ENCODE measurements at regions not wholly inside any gene's neighbourhood (a gene's known extent, or its start where the extent isn't known, plus 50 kb on each side); places are given as distances from the start of the nearest gene placed in this dataset.
A peak's percentile ranks its signal among the peaks of the same experiment; 100 is the strongest.

DNA sequence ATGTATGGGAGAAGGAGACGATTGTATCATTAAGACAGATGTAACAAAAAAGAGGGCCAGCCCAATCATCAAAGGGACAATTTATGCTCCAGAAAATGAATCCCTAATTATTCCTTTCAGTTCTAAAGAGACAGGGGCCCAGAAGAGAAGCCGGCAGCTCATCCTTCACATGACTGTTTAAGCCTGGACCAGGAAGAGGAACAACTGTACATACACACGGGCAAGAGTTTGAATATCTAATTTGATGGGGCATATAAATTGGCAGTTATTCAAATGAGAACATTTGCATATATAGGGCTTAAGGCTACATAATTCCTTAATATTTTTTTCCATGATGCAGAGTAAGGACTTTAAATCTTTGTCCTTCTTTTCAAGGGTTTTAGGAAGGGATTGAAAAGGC lies 232.3 kb downstream of the TLE3 start:
- H3K4me3 ChIP-seq (ENCODE audit: low read depth, low read length) = no peak overlapping the region
- no peak for DNase-seq (ENCODE audit: low read depth)
- TF ChIP-seq, protein P1, sequence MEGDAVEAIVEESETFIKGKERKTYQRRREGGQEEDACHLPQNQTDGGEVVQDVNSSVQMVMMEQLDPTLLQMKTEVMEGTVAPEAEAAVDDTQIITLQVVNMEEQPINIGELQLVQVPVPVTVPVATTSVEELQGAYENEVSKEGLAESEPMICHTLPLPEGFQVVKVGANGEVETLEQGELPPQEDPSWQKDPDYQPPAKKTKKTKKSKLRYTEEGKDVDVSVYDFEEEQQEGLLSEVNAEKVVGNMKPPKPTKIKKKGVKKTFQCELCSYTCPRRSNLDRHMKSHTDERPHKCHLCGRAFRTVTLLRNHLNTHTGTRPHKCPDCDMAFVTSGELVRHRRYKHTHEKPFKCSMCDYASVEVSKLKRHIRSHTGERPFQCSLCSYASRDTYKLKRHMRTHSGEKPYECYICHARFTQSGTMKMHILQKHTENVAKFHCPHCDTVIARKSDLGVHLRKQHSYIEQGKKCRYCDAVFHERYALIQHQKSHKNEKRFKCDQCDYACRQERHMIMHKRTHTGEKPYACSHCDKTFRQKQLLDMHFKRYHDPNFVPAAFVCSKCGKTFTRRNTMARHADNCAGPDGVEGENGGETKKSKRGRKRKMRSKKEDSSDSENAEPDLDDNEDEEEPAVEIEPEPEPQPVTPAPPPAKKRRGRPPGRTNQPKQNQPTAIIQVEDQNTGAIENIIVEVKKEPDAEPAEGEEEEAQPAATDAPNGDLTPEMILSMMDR (IDR thresholded peaks at IDR 0.05; ENCODE audit: insufficient read depth, low read length) = no peak

DNA sequence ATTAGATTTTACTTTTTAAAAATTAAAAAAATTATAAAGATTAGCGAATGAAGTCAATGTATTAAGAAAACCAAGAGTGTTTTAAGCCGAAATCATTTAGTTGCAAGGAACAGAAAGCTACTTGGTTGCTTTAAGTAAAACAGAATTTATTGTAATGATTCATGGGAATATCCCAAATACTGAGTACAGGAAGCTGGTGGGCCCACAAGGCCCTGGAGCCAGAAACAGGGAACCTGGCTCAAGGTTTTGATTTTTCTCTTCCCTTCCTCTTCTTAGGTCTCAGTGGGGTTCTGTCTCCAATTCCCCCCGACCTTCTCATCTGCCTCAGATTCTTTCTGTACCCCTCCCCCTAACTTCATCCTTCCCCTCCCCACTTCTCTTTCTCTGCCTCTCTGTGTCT lies 229.0 kb downstream of the TLE3 start:
- no peak for DNase-seq (ENCODE audit: low read depth)
- H3K4me3 ChIP-seq (ENCODE audit: low read depth, low read length) = no peak overlapping the region
- TF ChIP-seq, protein P1 (IDR thresholded peaks at IDR 0.05; ENCODE audit: insufficient read depth, low read length) = no peak

DNA sequence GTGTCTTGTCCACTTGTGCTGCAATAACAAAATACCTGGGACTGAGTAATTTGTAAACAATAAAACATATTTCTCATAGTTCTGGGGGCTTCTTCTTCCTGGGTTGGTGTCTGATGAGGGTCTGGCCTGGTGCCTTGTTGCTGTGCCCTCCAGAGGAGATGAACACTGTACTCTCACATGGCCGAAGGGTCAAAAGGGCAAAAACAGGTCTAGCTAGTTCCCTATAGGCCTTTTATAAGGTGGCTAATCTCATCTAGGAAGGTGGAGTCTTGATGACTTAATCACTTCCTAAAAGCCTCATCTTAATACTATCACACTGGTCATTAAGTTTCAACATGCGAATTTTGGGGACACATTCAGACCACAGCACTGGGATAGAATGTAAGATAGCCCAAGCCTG lies 228.4 kb downstream of the TLE3 start:
- TF ChIP-seq, protein P1 (IDR thresholded peaks at IDR 0.05; ENCODE audit: insufficient read depth, low read length) = no peak
- no peak overlapping the region for H3K4me3 ChIP-seq (ENCODE audit: low read depth, low read length)
- DNase-seq (ENCODE audit: low read depth) = no peak

DNA sequence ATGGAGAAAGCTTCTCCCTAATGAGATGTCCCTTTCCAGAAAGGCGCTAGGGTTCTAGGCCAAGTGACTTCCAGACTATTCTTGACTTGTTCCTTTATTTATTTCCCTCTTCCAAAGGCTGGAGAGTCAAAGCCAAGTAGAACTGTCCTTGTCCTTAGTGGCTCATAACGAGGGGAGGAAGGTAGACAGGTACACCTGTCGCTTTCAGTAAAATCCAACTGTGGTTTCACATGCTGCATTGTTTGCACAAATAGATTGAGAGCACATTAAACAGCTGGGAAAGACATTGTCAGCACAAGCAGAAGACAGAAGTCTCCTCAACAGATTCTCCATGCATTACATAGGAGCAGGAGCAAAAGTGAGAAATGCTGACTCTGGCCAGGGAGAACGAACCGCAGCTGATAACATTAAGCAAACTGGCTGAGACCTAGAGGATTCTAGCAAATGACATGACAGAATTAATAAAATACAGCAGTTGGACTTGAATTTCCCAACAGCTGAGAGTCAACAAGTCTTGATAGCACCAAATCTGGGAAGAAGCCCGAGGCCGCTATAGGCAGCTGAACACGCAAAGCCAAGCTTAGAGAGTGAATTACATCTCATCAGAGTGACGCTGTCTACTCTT lies 227.7 kb downstream of the TLE3 start:
- peak; percentile 69 for DNase-seq (ENCODE audit: low read depth)
- no peak overlapping the region for H3K4me3 ChIP-seq (ENCODE audit: low read depth, low read length)
- TF ChIP-seq, protein P1 (IDR thresholded peaks at IDR 0.05; ENCODE audit: insufficient read depth, low read length) = no peak

DNA sequence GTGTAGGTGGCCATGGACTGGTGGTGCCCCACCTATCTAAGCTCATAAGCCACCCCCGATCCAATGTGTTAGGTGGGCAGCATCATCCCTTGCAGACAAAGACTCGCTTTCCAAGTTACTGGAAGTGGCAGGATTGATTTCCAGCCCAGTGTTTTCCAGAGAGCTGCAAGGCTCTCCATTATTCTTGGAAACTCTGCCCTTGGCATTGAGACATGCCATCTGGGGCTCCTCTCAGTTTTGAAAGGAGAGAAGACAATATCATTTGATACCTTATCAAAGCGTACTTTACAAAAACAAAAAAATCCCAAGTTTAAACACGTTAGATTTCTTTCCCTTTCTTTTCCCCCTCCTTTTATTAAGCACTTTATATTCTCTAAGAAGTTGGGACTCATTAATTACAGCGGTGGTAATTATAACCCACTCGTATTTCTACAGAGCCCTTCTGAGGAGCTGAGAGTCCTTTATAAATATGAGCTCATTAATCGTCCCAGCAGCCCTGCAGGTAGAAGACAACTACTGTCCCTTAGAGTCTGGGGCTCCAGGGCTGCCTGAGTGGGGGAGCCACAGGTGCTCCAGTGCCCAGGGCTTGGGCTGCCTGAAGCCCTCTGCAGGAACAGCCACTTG lies 226.1 kb downstream of the TLE3 start:
- TF ChIP-seq, protein P1 (IDR thresholded peaks at IDR 0.05; ENCODE audit: insufficient read depth, low read length) = no peak
- no peak for DNase-seq (ENCODE audit: low read depth)
- H3K4me3 ChIP-seq (ENCODE audit: low read depth, low read length) = no peak overlapping the region

DNA sequence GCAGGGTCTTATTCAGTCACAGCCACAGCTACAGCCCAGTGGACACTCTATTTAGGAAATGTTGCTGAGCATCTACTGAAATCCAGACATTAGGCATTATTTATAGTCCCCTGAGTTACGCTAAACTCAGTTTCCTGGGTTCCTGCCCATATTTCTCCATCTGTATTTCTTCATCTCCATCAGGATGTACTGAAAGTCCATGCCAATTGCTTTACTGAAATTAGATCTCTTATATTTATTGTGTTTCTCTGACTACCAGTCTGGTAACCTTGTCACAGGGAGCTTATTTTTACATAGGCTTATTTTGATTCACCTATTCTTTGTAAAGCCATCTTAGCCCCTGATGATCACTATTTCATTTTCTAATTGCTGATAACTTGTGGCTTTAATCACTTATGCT lies 223.9 kb downstream of the TLE3 start:
- DNase-seq (ENCODE audit: low read depth) = no peak
- TF ChIP-seq, protein P1 (IDR thresholded peaks at IDR 0.05; ENCODE audit: insufficient read depth, low read length) = no peak
- H3K4me3 ChIP-seq (ENCODE audit: low read depth, low read length) = no peak overlapping the region

DNA sequence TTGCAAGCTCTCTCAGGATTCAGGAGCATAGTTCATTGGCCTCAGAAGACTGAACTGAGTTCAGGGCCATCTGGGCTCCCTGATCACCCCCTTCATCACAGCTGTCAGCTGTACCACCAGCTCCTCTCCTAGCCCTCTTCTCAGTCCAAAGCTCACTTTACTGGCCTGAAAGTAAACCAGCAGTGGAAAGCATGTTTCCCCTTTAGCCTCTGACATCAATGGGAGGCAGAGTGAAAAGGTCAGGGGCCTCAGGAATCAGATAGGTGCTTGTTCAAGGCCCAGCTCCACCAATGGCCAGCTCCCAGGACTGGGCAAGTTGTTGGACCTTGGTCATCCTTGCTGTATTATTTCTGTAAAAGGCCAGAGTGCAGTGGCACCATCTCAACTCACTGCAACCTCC lies 223.4 kb downstream of the TLE3 start:
- DNase-seq (ENCODE audit: low read depth) = no peak
- no peak overlapping the region for H3K4me3 ChIP-seq (ENCODE audit: low read depth, low read length)
- TF ChIP-seq, protein P1 (IDR thresholded peaks at IDR 0.05; ENCODE audit: insufficient read depth, low read length) = no peak
